Sigmoid colon (tissue), 4 donors: ENCODE measurements at regions not wholly inside any gene's neighbourhood (a gene's known extent, or its start where the extent isn't known, plus 50 kb on each side); places are given as distances from the start of the nearest gene placed in this dataset.

ENCODE experiments used
- EP300 ChIP-seq, 4 donors: sonication (generic); formaldehyde crosslinking; IDR thresholded peaks; one replicate each; pipeline ENCODE4 v1.6.1; 2017; ENCODE audit warnings: antibody characterized with exemption in 4 of 4
- POLR2A ChIP-seq, 2 donors: fragments of 450-650 bp; IDR thresholded peaks; one replicate each; pipeline ENCODE4 v1.6.1; 2016; ENCODE audit warnings: antibody characterized with exemption in 2 of 2, mild to moderate bottlenecking in 2 of 2, moderate library complexity in 2 of 2
- TF ChIP-seq, protein P1 (sequence below), 4 experiments: fragments of 450-650 bp in 3 of 4; fragments of 200-600 bp in 1 of 4; IDR thresholded peaks; one replicate each; pipeline ENCODE4 v1.5.1; 2016 to 2019; ENCODE audit warnings: antibody characterized with exemption in 4 of 4, mild to moderate bottlenecking in 3 of 4, moderate library complexity in 2 of 4

GRCh38 chr6:71209206-71209605, 79.4 kb upstream of the OGFRL1 start:
- TF ChIP-seq, protein P1, sequence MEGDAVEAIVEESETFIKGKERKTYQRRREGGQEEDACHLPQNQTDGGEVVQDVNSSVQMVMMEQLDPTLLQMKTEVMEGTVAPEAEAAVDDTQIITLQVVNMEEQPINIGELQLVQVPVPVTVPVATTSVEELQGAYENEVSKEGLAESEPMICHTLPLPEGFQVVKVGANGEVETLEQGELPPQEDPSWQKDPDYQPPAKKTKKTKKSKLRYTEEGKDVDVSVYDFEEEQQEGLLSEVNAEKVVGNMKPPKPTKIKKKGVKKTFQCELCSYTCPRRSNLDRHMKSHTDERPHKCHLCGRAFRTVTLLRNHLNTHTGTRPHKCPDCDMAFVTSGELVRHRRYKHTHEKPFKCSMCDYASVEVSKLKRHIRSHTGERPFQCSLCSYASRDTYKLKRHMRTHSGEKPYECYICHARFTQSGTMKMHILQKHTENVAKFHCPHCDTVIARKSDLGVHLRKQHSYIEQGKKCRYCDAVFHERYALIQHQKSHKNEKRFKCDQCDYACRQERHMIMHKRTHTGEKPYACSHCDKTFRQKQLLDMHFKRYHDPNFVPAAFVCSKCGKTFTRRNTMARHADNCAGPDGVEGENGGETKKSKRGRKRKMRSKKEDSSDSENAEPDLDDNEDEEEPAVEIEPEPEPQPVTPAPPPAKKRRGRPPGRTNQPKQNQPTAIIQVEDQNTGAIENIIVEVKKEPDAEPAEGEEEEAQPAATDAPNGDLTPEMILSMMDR (IDR thresholded peaks at IDR 0.05), result no peak
- no peak for TF ChIP-seq POLR2A (IDR thresholded peaks at IDR 0.05)
- no peak for TF ChIP-seq EP300 (IDR thresholded peaks at IDR 0.05)
